ENCODE measurements at regions not wholly inside any gene's neighbourhood (a gene's known extent, or its start where the extent isn't known, plus 50 kb on each side); places are given as distances from the start of the nearest gene placed in this dataset.

DNA sequence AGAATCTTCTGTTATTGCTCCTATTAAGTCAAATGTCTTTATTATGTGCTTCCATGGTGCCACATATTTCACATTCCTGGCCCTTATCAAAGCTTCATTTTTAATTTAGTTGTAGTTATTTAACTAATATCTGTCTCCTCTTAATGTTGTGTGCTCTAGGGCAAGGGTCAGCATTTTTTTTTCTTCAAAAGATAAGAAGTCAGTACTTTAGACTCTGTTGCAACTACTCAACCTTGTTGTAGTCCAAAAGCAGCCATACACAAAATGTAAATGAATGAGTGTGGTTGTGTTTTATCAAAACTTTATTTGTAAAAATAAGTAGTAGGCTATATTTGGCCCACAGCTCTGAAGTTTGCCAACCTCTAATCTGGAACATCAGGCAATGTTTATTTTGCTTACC is 394.7 kb upstream of the CBLB start:
- no peak overlapping the region for H3K4me3 ChIP-seq (ENCODE audit: low read depth, low read length)
- DNase-seq (ENCODE audit: low read depth), result no peak
- TF ChIP-seq, protein P1, sequence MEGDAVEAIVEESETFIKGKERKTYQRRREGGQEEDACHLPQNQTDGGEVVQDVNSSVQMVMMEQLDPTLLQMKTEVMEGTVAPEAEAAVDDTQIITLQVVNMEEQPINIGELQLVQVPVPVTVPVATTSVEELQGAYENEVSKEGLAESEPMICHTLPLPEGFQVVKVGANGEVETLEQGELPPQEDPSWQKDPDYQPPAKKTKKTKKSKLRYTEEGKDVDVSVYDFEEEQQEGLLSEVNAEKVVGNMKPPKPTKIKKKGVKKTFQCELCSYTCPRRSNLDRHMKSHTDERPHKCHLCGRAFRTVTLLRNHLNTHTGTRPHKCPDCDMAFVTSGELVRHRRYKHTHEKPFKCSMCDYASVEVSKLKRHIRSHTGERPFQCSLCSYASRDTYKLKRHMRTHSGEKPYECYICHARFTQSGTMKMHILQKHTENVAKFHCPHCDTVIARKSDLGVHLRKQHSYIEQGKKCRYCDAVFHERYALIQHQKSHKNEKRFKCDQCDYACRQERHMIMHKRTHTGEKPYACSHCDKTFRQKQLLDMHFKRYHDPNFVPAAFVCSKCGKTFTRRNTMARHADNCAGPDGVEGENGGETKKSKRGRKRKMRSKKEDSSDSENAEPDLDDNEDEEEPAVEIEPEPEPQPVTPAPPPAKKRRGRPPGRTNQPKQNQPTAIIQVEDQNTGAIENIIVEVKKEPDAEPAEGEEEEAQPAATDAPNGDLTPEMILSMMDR (IDR thresholded peaks at IDR 0.05; ENCODE audit: low read depth, low read length, missing control alignments), result no peak
- in situ Hi-C loops (cut with HindIII; ENCODE audit: low sequenced_read_pairs), result no loop called here

DNA sequence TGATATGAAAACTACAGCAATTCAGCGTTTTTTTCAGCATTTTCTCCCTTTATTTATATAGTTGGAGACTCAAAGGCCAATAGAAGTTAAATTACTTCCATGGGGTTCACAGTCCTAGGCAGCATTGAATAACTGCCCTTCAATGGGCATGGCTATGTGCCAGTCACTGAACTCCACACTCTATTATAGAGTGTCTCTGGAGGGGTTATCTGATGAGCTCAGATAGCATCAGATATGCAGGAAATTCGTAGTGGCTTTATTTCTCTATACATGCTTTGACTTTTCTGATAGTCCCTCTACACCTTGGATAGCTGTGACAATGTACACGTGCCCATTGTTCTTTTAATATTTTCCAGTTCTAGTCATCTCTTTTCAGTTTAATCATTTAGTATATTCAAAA is 396.9 kb upstream of the CBLB start:
- no peak overlapping the region for H3K4me3 ChIP-seq (ENCODE audit: low read depth, low read length)
- no peak for DNase-seq (ENCODE audit: low read depth)
- TF ChIP-seq, protein P1 (IDR thresholded peaks at IDR 0.05; ENCODE audit: low read depth, low read length, missing control alignments), result no peak
- in situ Hi-C loops (cut with HindIII; ENCODE audit: low sequenced_read_pairs), result no loop called here

DNA sequence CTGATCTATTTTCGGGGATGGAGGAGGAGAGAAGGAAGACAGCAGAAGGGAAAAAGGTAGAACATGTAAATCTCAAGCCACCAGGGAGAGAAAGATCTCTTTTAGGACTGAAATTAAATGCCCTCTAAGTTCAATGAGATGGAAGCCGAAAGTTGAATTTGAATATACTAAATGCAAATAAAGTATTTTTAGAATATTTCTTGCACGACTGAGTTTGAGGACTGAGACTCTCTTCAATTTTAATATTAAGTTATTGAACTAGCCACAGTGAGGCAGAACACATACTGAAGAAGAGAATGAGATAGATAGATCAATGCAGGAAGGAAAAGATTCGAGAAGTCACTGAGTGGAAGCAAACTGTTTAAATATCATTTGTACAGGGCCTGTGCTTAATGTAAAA is 399.9 kb upstream of the CBLB start:
- in situ Hi-C loops (cut with HindIII; ENCODE audit: low sequenced_read_pairs), result no loop called here
- TF ChIP-seq, protein P1 (IDR thresholded peaks at IDR 0.05; ENCODE audit: low read depth, low read length, missing control alignments), result no peak
- no peak for DNase-seq (ENCODE audit: low read depth)
- no peak overlapping the region for H3K4me3 ChIP-seq (ENCODE audit: low read depth, low read length)

DNA sequence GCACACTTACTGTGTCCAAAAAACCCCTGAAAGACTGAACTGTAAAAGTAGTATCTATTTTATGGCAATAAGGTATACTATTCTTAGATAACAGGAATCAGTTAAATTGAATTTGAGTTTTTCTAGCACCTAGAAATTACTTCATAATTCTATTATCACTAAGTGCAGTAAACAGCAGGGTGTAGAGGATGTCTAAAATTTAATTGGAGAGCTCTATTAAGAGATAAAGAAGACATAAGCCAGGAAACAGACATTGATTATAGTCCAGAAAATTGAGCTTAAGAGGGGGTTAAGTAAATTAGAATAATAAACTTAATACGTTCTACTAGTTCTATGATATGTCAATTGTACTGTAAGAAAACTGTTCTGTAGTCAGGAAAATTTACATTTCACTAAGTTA is 403.5 kb upstream of the CBLB start:
- in situ Hi-C loops (cut with HindIII; ENCODE audit: low sequenced_read_pairs), result no loop called here
- TF ChIP-seq, protein P1 (IDR thresholded peaks at IDR 0.05; ENCODE audit: low read depth, low read length, missing control alignments), result no peak
- no peak overlapping the region for H3K4me3 ChIP-seq (ENCODE audit: low read depth, low read length)
- no peak for DNase-seq (ENCODE audit: low read depth)

DNA sequence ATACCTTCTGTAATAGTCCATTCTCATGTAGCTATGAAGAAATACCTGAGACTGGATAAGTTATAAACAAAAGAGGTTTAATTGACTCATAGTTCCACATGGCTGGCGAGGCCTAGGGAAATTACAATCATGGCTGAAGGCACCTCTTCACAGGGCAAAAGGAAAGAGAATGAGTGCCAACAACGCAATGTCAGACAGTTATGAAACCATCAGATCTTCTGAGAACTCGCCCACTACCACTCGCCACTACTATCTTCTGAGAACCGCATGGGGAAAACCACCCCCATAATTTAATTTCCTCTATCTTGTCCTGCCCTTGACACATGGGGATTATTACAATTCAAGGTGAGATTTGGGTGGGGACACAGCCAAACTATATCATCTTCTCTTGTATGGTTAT is 406.8 kb upstream of the CBLB start:
- DNase-seq (ENCODE audit: low read depth), result no peak
- TF ChIP-seq, protein P1 (IDR thresholded peaks at IDR 0.05; ENCODE audit: low read depth, low read length, missing control alignments), result no peak
- H3K4me3 ChIP-seq (ENCODE audit: low read depth, low read length), result no peak overlapping the region
- in situ Hi-C loops (cut with HindIII; ENCODE audit: low sequenced_read_pairs), result no loop called here

DNA sequence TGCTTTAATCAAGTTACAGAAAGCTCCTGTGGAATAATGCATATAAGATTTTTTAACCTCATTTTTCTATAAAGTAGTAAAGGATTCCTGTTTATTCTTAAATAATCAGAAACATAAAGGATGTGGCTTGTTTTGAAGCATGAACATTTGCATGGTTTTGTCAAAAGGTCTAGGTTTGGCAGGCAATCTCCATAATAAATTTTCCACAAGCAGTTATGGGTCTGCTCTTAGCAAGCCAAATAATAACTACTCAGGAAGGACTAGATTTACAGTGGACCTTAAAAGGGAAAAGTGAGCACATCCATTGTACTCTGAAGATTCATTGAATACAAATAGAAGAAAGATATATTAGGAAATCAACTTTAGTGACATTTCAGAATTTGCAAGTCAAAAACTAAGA is 407.3 kb upstream of the CBLB start:
- TF ChIP-seq, protein P1 (IDR thresholded peaks at IDR 0.05; ENCODE audit: low read depth, low read length, missing control alignments), result no peak
- no peak overlapping the region for H3K4me3 ChIP-seq (ENCODE audit: low read depth, low read length)
- in situ Hi-C loops (cut with HindIII; ENCODE audit: low sequenced_read_pairs), result no loop called here
- DNase-seq (ENCODE audit: low read depth), result no peak

Measured in astrocyte of the cerebellum (primary cell).